NCI-H748 treated with DMSO at 0.1 percent for 48 hours (cell line): ENCODE measurements at regions not wholly inside any gene's neighbourhood (a gene's known extent, or its start where the extent isn't known, plus 50 kb on each side); places are given as distances from the start of the nearest gene placed in this dataset.
"Not testable (repeated sequence)": the region's sequence is repeated elsewhere in the genome, so short reads cannot be mapped to it uniquely, and the experiment has no call there.

Experiments
- DNase-seq: peaks from one replicate; lab custom pipeline; 2025; lab: John Stamatoyannopoulos, UW

DNA sequence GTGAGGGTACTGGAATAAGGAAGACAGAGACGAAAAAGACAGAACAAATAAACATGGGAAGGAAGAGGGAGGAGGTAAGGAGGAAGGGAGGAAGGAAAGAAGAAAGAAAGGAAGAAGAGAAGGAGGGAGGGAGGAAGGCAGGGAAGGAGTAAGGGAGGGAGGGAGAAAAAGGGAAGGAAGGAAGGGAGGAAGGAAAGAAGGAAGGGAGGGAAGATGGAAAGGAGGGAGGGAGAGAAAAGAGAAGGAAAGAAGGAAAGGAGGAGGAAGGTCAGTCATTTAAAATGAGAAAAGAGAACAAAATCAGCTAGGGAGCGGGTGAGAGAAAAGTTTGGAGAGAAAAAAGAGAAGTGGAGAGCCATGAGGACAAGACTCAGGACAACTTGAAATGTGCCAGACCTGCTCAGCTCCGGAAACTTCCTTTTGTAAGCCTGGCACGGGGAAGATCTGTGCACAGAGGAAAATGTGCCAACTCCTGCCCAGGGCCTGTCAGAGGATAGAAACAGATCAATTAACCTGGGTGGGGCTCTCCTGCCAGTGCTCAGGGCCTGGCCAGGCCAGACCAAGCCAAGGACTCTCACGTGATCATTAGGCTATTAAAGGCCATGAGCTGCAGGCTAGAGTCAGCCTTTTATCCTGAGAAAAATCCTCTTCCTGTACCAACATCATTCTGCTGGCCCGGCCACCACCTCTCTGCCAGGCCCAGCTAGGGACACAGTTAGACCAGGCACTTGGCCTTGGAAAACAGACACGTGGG lies 50.1 kb upstream of the BCL6 start:
- DNase-seq: no peak

DNA sequence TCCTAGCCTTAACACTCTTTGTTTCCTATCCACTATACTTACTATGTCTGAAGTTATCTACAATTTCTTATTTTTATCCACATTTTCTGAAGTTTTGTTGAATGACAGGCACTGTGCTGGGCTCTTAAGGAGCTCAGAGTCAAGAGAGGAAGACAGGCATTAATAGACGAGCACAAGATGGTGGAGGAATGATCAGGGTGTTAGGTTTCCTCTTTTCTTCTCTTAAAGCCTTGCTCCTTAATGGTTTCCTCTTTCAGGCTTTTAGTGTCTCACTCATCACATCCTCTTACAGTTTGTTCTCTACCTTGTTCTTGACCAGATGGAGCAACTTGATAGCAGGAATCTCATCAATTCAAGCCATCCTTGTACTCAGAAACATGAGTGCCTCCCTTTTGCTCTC lies 52.9 kb upstream of the BCL6 start:
- DNase-seq: no peak

DNA sequence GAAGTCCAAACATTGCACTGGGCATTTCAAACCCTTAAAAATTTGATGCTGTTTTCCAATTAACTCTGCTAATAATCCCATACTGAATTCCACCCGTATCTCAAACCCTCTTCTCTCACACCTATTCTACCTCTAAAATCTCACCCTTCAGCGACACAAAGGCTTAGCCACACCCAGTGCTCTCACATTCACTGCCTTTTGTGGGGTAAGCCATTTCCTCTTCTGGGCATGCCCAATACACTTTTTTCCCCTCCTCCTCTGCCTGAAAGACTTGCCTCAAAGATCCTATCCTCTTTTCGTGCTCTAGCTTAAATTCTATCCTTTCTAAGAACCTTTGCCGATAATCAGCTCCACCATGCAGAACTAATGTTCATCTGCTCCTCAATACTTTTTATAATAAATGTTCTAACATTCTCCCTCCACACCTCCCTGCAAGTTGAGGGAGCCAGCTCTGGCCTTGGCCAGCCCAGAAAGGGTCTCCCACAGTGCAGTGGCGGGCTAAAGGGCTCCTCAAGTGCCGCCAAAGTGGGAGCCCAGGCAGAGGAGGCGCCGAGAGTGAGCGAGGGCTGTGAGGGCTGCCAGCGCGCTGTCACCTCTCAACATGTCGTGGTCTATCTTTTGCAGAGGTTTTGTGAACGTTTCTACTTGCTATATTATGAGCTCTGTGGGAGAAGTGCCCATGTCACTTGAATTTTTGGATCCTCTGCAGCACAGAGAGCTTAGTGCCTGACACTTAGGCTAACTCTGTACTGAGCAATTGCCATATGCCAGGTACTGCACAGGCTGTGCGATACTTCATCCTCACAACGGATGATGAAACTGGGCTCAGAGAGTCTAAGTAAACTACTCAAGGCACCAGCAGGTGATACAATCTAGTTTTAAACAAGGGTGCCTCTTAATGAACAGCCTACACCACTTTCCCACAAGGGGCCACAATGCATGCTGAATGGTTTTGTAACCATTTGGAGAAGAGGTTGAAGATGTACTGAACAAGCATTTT lies 53.6 kb upstream of the BCL6 start:
- no peak for DNase-seq

DNA sequence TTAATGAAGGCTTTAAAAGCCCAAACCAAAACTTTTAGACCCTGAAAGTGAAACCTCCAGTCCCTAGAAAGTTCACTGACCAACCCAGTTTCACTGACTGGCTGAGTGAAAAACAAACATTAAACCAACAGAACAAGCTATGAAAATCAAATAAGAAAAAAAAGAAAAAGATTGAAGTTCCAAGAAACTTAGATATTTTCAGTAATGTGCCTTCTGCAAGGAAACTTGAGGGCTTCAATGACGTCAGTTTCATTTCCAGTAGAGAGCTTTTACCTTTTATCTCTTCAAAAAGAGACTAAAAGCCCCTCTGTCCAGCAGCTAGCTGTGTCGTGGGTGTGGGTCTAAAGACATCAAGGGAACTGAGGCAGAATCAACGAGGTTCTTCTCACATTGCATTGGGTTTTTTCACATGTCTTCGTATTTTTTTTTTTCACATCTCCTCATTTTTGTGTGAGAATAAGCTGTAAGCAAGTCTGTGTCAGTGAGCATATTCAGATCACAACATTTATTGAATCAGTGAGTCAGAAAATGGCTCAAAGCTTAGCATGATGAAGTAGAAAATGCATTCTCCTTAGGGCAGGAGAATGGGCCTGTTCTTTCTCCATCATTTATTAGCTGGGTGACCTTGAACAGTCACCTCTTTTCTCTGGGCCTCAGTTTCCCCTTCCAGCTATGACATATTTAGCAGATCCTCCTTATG lies 54.8 kb upstream of the BCL6 start:
- DNase-seq: no peak

DNA sequence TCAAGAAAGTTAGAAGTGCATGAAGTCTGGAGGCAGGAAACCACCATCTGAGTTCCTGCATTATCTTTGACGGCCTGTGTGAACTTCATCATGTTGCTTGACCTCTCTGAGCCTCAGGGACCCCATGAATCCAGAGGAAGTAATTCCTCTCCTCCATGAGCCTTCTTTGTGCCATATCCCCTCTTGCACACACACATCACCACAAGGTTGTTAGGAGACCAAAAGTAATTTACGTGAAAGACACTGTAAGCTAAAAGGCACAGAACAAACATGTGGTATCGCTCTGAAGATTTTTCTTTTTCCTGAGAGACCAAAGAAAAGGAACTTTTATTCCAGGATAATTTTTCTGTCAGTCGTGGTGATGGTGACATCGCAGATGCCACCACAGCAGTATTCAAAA lies 55.9 kb upstream of the BCL6 start:
- DNase-seq: no peak

- DNase-seq: no peak
These were observed 57.1 kb upstream of the BCL6 start for GRCh38 chr3:187802203-187802927.

DNA sequence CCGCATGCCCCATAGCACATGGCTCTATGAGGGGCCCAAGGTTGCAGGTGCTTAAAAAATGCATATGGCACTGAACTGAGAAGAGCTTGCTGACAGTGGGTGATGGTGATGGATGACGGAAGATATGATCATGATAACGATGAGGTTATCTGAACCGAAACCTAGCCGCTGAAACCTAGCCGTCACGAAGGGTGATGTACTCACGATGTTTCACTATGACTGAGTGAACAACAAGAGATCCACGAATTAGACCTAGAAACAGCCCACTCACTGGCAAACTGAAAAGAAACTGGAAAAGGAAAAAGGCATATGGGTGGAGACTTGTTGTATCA lies 57.6 kb upstream of the BCL6 start:
- DNase-seq: no peak

GRCh38 chr3:187804120-187804744 lies 59.0 kb upstream of the BCL6 start:
- DNase-seq: no peak

DNA sequence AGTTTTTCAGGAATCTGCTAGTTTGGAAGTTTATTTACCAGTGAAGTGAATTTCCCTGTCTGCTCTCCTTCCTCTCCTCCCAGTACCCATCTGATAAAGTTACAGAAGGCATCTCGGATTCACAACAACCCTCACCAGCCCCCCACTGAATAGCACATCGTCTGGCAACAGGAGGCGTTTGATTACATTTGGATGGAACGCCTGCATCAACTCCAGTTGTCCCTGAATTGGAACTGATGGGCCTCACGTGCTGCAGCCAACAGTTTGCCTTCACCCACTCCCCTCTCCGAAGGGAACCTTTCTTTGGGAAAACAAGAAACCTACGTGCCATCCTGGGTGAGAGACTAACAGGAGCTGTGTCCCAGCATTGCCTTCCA lies 59.5 kb upstream of the BCL6 start:
- no peak for DNase-seq

- no peak for DNase-seq
These were observed 60.5 kb upstream of the BCL6 start for GRCh38 chr3:187805774-187806173.

DNA sequence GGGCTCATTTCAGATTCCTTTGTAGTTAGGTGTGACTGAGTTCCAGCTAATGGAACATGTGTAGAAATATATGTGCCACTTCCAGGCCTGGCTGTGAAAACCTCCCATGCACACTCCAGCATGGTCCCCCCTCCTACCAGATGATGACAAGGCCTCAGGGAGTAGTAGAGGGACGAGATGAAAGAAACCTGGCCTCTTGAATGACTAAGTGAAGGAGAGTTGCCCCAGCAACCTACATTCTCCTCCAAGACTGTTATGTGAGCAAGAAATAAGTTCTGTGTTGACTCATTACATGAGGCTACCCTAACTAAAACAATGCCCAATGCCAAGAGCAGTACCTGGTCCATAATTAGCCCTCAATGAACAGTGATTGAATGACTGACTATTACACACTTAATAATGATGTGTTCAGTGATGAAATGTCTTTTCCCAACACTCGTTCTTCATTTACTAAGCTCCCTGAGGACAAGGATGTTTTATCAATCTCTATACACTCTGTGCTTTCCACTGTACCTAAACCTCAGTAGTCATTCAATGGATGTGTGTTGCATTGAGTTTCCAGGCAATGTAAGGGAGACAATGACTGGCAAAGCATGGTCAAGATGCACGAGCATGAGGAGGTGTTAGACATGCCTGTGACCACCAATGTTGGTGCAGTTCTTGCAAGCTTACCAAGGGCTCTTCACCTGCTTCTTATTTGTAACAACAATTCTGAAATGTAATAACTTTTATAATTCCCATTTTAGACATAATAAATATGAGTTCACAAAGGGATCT lies 62.0 kb upstream of the BCL6 start:
- no peak for DNase-seq

- no peak for DNase-seq
These were observed 63.2 kb upstream of the BCL6 start for GRCh38 chr3:187808527-187808895.

DNA sequence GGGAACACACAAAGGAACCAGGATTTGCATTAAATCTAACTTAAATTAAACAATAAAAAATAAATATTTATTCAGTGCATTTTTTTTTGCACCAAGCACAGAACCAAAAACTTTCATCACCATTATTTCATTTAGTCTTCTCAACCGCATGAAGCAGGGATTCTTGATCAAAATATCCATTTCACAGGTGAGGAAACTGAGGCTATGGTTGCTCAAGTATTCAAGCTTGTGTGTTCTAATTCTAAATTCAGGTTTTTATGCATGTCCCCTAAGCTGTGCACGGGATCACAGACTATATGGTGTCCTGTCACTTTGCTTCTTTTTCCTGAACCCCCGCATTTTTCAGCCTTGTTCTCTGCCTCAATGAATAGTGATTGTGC lies 64.3 kb upstream of the BCL6 start:
- DNase-seq: no peak

DNA sequence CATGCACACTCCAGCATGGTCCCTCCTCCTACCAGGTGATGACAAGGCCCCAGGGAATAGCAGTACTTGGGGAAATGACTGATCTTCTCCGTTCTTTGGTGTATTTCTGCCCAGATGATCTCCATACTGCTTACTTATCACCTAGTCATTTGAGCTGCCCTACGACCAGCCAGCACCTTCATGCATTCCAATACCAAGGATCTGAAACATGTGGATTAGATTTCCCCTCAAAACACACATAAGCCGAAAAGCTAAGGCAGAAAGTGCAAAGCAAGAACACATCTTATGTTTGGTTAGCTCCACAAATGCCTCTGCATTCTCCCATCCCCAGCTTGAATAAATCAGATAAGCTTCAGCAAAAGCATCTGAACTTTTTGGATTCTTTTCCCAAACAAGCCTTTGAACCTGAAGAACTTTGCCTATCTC lies 64.8 kb upstream of the BCL6 start:
- DNase-seq: no peak

GRCh38 chr3:187811585-187812250 lies 66.5 kb upstream of the BCL6 start:
- no peak for DNase-seq

GRCh38 chr3:187812496-187812895 lies 67.2 kb upstream of the BCL6 start:
- DNase-seq: no peak

- DNase-seq: no peak
These were observed 67.9 kb upstream of the BCL6 start for GRCh38 chr3:187813198-187813597.

DNA sequence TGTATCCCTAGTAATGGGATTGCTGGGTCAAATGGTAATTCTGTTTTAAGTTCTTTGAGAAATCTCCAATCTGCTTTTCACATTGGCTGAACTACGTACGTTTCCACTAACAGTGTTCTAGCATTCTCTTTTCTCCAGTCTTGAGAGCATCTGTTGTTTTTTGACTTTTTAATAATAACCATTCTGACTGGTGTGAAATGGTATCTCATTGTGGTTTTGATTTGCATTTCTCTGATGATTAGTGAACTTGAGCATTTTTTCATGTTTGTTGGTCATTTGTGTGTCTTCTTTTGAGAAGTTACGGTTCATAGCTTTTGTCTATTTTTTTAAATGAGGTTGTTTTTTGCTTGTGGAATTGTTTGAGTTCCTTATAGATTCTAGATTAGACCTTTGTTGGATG lies 72.5 kb upstream of the BCL6 start:
- not testable (repeated sequence) for DNase-seq

DNA sequence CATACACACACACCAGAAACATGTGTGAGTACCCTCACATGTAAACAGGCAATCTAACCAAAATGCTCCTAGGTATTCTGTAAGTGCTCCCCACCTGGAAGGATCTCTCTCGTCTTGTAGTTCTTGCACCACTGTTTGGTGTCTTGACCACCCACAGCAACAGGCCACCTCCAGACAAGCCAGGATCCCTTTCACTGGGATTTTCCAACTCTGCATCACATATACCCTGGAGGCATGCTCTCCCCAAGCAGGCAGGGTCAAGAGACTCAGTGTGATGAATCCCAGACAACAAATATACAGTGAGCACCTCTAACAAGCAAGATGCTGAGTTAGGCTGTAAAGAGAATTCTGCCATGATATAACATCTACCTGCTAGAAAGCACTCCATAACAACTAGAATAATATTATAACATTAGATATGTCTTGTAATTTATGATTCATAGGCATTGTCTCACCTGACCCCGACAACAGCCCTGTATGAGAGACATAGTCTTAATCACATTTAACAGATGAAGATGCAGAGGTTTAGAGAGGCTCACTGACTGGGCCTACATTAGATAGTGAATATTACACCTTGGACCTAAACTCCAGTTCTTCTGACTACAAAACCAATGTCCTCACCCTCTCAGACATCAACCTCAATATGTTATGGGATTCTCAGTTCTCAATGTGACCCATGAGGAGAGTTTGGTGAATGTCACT lies 76.5 kb upstream of the BCL6 start:
- DNase-seq: no peak

GRCh38 chr3:187822402-187822801 lies 77.1 kb upstream of the BCL6 start:
- no peak for DNase-seq
